ENCODE measurements at regions not wholly inside any gene's neighbourhood (a gene's known extent, or its start where the extent isn't known, plus 50 kb on each side); places are given as distances from the start of the nearest gene placed in this dataset.
"Not testable (repeated sequence)": the region's sequence is repeated elsewhere in the genome, so short reads cannot be mapped to it uniquely, and the experiment has no call there.

DNA sequence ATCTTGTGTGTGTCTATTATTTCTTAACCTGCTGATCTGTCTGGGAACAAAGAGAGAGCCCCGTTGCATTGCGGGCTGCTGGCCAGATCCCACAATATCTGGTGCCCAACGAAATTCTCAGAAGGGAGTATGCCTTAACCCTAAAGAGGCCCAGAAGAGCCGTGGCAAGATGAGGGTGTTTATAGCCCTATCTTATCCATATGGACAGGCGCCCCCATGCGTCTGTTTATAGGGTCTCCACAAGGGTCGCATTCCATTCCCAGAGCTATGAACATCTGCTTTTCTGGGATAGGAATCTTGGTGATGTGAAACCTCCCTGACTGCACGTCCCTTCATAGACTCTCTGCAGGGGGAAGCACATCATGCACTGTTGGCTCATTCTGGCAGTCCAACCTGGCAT, 1262.5 kb downstream of the RAPGEF2 start:
- not testable (repeated sequence) for TF ChIP-seq CTCF, POLR2A (IDR thresholded peaks at IDR 0.05)

Data from lower leg skin (tissue), 3 donors.